Right ventricle myocardium superior (tissue), 1 donor: ENCODE measurements at regions not wholly inside any gene's neighbourhood (a gene's known extent, or its start where the extent isn't known, plus 50 kb on each side); places are given as distances from the start of the nearest gene placed in this dataset.
A peak's percentile ranks its signal among the peaks of the same experiment; 100 is the strongest.
"Not testable (repeated sequence)": the region's sequence is repeated elsewhere in the genome, so short reads cannot be mapped to it uniquely, and the experiment has no call there.

Experiments used
- ATAC-seq: fragments of 200-7000 bp; cut with Tn5 transposase; one replicate; pipeline ENCODE4 v1.9.1; 2020; ENCODE audit warnings: mild to moderate bottlenecking; ENCODE audit not compliant: poor library complexity
- DNase-seq: peaks from one replicate; pipeline ENCODE4 v3.0.0-alpha.2; 2020
- intact Hi-C: fragments of 100-400 bp; cut with DNase I; formaldehyde crosslinking; loops from one replicate; pipeline ENCODE4 v1.11.2; 2022
- donor health status: DM: no; HTN: yes; CAD: no; lungs with severe emphysema.

DNA sequence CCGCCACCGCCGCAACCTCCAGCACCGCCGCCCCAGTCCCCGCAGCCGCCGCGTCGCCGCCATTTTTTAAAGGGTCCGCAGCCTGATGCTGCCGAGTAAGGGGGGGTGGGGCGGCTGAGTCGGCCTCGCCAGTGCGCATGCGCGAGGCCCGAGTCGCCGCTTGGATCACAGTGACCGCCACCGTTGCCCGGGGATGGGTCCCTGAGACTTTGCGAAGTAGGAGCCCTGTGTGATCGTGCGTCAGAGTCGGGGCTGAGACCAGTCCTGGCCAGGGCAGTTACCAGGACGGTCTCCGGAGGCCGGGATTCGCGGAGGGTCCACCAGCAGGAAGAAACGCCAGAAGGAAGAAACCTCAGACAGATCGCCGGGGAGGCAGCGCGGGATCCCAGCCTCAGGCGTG lies 1421.7 kb upstream of the PCDH10 start:
- intact Hi-C loops, ATAC-seq: not testable (repeated sequence)

DNA sequence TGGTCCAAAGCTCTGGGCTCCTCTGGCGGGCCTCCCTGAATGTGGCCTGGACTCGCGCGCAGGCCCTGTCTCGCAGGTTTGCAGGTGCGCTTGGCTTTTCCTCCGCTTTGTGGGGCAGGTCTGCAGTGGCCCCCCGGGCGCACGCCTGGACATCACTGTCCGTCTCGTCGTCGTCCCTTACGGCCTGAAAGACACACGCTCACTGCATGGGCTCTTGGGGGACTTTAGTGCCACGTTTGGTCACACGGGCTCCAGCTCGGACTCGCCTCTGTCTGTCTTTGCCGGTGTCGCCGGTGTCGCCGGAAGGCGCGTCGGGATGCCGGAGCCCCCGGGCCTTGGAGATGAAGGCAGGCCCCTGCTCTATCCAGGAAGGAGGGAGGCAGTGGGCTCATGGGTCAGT lies 1419.9 kb upstream of the PCDH10 start:
- DNase-seq, intact Hi-C loops, ATAC-seq: not testable (repeated sequence)

More for the DNA sequence above, 1421.7 kb upstream of the PCDH10 start:
- DNase-seq = not testable (repeated sequence)

DNA sequence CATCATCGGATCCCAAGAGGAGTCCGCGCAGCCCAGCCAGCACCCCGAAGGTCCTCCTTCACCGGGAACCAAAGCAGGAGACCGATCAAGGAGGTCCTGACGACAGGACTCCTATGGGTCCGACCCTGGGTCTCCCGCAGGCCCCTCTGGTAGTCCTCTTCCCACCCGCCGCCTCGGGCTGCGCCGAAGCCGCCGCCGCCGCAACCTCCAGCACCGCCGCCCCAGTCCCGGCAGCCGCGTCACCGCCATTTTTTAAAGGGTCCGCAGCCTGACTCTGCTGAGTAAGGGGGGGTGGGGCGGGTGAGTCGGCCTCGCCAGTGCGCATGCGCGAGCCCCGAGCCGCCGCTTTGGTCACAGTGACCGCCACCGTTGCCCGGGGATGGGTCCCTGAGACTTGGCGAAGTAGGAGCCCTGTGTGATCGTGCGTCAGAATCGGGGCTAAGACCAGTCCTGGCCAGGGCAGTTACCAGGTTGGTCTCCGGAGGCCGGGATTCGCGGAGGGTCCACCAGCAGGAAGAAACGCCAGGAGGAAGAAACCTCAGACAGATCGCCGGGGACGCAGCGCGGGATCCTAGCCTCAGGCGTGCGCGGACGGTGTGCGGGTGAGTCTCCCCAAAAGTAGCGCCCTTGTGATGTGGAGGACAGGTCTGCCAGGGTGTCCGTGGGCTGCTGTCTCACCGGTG lies 1419.2 kb upstream of the PCDH10 start:
- intact Hi-C loops, DNase-seq, ATAC-seq: not testable (repeated sequence)

DNA sequence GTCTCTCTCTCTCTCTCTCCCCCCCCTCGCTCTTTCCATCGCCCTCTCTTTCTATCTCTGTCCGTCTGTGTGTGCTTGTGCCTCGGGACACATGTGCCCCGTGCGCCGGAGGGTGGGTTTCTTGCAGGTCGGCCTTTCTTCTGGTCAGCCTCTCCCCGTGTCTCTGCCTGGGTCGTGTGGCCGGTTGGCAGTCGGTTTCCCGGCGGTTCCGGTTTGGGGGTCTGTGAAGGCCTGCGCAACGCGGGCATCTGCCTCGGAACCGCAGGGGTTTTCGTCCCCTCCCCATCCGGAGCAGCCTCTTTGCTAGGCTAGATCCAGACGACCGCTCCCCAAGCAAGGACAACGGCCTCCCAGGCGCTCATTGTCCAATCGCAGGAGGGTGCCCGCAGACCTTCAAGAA lies 1418.5 kb upstream of the PCDH10 start:
- intact Hi-C loops, ATAC-seq, DNase-seq: not testable (repeated sequence)

DNA sequence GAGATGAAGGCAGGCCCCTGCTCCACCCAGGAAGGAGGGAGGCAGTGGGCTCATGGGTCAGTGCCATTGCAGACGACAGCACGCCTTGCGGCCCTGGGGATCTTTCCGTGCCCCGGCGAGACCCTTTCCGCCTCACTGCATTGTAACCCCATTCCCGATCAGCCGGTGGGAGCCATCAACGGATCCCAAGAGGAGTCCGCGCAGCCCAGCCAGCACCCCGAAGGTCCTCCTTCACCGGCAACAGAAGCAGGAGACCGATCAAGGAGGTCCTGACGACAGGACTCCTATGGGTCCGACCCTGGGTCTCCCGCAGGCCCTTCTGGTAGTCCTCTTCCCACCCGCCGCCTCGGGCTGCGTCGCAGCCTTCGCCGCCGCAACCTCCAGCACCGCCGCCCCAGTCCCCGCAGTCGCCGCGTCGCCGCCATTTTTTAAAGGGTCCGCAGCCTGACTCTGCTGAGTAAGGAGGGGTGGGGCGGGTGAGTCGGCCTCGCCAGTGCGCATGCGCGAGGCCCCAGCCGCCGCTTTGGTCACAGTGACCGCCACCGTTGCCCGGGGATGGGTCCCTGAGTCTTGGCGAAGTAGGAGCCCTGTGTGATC lies 1417.0 kb upstream of the PCDH10 start:
- ATAC-seq, intact Hi-C loops, DNase-seq: not testable (repeated sequence)

DNA sequence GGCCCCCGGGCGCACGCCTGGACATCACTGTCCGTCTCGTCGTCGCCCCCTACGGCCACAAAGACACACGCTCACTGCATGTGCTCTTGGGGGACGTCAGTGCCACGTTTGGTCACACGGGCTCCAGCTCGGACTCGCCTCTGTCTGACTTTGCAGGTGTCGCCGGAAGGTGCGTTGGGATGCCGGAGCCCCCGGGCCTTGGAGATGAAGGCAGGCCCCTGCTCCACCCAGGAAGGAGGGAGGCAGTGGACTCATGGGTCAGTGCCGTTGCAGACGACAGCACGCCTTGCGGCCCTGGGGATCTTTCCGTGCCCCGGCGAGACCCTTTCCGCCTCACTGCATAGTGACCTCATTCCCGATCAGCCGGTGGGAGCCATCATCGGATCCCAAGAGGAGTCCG lies 1414.8 kb upstream of the PCDH10 start:
- DNase-seq, ATAC-seq, intact Hi-C loops: not testable (repeated sequence)

DNA sequence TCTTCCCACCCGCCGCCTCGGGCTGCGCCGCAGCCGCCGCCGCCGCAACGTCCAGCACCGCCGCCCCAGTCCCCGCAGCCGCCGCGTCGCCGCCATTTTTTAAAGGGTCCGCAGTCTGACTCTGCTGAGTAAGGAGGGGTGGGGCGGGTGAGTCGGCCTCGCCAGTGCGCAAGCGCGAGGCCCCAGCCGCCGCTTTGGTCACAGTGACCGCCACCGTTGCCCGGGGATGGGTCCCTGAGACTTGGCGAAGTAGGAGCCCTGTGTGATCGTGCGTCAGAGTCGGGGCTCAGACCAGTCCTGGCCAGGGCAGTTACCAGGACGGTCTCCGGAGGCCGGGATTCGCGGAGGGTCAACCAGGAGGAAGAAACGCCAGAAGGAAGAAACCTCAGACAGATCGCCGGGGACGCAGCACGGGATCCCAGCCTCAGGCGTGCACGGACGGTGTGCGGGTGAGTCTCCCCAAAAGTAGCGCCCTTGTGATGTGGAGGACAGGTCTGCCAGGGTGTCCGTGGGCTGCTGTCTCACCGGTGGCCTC lies 1414.2 kb upstream of the PCDH10 start:
- ATAC-seq = not testable (repeated sequence)
- peak; percentile 61 for DNase-seq

DNA sequence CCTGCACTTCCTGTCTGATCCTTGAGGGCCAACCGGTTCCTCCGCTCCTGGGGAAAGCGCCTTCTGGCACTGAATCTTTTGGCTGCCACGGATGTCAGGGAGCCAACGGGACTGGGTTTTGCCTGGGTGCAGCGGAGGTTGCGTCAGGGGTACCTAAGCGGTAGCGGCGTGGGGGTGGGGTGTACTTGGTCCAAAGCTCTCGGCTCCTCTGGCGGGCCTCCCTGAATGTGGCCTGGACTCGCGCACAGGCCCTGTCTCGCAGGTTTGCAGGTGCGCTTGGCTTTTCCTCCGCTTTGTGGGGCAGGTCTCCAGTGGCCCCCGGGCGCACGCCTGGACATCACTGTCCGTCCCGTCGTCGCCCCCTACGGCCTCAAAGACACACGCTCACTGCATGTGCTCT lies 1410.1 kb upstream of the PCDH10 start:
- DNase-seq, intact Hi-C loops, ATAC-seq: not testable (repeated sequence)

More for the DNA sequence above, 1414.2 kb upstream of the PCDH10 start:
- intact Hi-C loops = not testable (repeated sequence)

DNA sequence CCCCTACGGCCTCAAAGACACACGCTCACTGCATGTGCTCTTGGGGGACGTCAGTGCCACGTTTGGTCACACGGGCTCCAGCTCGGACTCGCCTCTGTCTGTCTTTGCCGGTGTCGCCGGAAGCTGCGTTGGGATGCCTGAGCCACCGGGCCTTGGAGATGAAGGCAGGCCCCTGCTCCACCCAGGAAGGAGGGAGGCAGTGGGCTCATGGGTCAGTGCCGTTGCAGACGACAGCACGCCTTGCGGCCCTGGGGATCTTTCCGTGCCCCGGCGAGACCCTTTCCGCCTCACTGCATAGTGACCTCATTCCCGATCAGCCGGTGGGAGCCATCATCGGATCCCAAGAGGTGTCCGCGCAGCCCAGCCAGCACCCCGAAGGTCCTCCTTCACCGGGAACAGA lies 1407.3 kb upstream of the PCDH10 start:
- ATAC-seq, intact Hi-C loops, DNase-seq: not testable (repeated sequence)

DNA sequence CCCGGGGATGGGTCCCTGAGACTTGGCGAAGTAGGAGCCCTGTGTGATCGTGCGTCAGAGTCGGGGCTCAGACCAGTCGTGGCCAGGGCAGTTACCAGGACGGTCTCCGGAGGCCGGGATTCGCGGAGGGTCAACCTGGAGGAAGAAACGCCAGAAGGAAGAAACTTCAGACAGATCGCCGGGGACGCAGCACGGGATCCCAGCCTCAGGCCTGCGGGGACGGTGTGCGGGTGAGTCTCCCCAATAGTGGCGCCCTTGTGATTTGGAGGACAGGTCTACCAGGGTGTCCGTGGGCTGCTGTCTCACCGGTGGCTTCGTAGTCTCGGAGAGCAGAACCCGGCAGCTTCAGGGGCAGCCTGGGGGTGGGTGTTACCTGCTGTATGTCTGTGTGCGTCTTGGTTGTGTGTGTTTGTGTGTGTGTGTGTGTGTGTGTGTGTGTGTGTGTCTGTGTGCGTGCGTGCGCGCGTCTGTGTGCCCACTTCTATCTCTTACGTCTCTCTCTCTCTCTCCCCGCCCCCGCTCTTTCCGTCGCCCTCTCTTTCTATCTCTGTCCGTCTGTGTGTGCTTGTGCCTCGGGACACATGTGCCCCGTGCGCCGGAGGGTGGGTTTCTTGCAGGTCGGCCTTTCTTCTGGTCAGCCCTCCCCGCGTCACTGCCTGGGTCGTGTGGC lies 1406.4 kb upstream of the PCDH10 start:
- DNase-seq, ATAC-seq, intact Hi-C loops: not testable (repeated sequence)

DNA sequence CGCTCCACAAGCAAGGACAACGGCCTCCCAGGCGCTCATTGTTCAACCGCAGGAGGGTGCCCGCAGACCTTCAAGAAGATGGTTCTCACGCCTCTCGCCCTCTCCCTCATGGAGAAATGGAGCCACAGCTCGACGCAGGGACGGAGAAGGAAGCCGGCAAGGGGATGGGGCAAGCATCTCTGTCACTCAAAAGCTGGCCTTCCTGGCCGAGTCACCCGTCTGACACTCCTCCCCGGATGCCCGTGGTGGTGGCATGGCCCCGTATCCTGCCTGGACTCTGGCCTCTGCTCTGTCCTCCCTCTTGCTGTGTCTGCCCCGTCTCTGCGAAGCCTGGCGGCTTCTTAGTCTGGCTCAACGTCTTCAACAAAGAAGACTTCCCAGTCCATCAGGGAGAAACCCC lies 1405.7 kb upstream of the PCDH10 start:
- intact Hi-C loops, ATAC-seq: not testable (repeated sequence)
- peak; percentile 57 for DNase-seq

DNA sequence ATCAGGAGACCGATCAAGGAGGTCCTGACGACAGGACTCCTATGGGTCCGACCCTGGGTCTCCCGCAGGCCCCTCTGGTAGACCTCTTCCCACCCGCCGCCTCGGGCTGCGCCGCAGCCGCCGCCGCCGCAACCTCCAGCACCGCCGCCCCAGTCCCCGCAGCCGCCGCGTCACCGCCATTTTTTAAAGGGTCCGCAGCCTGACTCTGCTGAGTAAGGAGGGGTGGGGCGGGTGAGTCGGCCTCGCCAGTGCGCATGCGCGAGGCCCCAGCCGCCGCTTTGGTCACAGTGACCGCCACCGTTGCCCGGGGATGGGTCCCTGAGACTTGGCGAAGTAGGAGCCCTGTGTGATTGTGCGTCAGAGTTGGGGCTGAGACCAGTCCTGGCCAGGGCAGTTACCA lies 1401.9 kb upstream of the PCDH10 start:
- DNase-seq, ATAC-seq, intact Hi-C loops: not testable (repeated sequence)

DNA sequence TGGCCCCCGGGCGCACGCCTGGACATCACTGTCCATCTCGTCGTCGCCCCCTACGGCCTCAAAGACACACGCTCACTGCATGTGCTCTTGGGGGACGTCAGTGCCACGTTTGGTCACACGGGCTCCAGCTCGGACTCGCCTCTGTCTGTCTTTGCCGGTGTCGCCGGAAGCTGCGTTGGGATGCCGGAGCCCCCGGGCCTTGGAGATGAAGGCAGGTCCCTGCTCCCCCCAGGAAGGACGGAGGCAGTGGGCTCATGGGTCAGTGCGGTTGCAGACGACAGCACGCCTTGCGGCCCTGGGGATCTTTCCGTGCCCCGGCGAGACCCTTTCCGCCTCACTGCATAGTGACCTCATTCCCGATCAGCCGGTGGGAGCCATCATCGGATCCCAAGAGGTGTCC lies 1399.9 kb upstream of the PCDH10 start:
- DNase-seq, intact Hi-C loops, ATAC-seq: not testable (repeated sequence)

DNA sequence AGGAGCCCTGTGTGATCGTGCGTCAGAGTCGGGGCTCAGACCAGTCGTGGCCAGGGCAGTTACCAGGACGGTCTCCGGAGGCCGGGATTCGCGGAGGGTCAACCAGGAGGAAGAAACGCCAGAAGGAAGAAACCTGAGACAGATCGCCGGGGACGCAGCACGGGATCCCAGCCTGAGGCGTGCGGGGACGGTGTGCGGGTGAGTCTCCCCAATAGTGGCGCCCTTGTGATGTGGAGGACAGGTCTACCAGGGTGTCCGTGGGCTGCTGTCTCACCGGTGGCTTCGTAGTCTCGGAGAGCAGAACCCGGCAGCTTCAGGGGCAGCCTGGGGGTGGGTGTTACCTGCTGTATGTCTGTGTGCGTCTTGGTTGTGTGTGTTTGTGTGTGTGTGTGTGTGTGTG lies 1399.1 kb upstream of the PCDH10 start:
- ATAC-seq, DNase-seq, intact Hi-C loops: not testable (repeated sequence)

DNA sequence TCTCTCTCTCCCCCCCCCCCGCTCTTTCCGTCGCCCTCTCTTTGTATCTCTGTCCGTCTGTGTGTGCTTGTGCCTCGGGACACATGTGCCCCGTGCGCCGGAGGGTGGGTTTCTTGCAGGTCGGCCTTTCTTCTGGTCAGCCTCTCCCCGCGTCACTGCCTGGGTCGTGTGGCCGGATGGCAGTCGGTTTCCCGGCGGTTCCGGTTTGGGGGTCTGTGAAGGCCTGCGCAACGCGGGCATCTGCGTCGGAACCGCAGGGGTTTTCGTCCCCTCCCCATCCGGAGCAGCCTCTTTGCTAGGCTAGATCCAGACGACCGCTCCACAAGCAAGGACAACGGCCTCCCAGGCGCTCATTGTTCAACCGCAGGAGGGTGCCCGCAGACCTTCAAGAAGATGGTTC lies 1398.6 kb upstream of the PCDH10 start:
- DNase-seq = peak; percentile 68
- intact Hi-C loops, ATAC-seq: not testable (repeated sequence)

DNA sequence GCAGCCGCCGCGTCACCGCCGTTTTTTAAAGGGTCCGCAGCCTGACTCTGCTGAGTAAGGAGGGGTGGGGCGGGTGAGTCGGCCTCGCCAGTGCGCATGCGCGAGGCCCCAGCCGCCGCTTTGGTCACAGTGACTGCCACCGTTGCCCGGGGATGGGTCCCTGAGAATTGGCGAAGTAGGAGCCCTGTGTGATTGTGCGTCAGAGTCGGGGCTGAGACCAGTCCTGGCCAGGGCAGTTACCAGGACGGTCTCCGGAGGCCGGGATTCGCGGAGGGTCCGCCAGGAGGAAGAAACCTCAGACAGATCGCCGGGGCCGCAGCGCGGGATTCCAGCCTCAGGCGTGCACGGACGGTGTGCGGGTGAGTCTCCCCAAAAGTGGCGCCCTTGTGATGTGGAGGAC lies 1386.9 kb upstream of the PCDH10 start:
- DNase-seq, ATAC-seq, intact Hi-C loops: not testable (repeated sequence)

DNA sequence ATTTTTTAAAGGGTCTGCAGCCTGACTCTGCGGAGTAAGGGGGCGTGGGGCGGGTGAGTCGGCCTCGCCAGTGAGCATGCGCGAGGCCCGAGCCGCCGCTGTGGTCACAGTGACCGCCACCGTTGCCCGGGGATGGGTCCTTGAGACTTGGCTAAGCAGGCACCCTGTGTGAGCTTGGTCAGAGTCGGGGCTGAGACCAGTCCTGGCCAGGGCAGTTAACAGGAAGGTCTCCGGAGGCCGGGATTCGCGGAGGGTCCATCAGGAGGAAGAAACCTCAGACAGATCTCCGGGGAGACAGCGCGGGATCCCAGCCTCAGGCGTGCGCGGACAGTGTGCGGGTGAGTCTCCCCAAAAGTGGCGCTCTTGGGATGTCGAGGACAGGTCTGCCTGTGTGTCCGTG lies 1384.4 kb upstream of the PCDH10 start:
- DNase-seq (peak; percentile 30), ATAC-seq (no peak)
- intact Hi-C loops = no loop called here

DNA sequence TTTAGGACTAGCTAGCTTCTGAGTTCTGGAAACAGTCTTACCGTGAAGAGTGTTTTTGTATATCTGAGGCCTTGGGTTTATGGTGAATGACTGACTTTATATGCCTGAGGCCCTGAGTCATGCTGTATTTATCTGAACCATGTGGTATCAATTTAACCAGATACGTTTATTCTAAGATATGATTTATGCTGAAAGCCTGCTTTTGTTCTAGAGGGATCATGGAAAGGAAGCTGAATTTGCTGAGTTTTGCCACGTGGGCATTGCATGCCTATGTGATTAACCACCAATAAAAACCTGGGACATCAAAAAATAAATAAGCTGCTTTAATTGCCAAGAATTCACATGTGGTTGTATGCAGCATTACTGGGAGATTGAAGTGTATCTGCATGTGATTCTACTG lies 1374.7 kb upstream of the PCDH10 start:
- ATAC-seq, DNase-seq, intact Hi-C loops: not testable (repeated sequence)

DNA sequence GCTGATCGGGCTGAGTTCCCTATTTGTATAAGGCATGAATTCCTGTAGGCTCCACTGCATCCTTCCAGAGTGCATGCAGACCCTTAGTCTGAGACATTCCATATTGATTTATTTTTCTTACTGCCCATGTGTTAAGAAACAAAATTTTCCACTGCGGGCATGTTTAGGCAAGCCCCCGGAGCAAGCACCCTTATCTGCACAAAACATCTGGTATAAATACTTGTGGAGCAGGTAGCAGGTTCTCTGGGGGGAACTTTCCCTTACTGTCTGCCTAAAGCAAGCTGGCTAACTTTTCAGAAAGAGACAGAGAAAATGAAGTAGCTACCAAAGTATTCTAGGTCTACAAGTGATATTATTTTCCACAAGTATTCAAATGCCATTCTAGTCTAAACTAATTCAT lies 1338.5 kb upstream of the PCDH10 start:
- DNase-seq, intact Hi-C loops, ATAC-seq: not testable (repeated sequence)
